IPS-NIHi11 (cell line): ENCODE measurements at regions not wholly inside any gene's neighbourhood (a gene's known extent, or its start where the extent isn't known, plus 50 kb on each side); places are given as distances from the start of the nearest gene placed in this dataset.
"Not testable (repeated sequence)": the region's sequence is repeated elsewhere in the genome, so short reads cannot be mapped to it uniquely, and the experiment has no call there.

Source experiments
- DNase-seq: peaks from one replicate; pipeline ENCODE4 v3.0.0; 2012; ENCODE audit warnings: mixed read lengths, low spot score

DNA sequence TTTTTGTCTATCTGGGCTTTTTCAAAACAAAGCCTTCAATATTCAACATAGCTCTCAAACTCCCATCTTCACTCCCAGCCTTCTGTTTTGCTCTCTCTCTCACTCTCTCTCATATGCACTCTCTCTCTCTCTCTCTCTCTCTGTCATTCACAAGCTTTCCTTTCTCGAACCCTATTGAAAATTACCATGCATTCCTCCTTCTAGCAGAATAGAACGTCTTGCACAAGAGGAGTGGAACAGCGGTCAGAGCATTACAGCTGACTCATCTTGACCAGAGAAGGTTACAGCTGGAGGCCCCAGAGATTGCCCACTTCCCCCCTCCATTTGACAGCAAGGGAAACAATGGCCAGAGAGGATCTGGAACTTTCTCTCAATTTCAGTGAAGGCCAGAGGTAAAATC is 51.0 kb upstream of the LIFR start:
- DNase-seq, result no peak

DNA sequence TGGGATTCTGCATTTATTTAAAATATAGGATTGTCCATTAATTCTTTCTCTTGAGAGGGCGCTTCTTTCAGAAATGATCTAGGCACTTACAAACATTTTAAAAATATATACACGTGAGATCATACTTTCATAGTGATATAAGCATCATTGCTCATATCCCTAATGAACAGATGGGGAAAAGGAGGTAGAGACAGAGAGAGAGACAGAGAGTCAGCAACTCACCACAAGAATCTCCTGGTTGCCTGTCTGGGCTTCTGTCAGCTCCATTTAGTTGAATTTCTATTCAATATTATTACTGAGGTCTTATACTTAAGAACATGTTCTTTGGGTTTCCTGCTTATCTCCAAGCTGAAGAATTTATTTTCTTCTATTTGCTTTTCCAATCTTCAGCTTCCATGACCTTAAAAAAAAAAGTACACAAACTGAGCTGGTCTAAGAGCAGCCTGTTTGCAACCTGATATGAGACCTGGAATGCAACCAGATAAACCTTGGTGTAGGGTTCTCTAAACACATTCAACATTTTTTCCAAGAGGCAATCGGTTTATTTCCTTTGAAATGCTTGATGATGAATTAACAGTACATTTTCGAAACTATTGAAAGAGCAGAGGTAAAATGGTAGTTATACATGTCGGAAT is 51.6 kb upstream of the LIFR start:
- DNase-seq, result peak; percentile 10

- DNase-seq, result no peak
Observed at GRCh38 chr5:38608874-38609273, 52.4 kb upstream of the LIFR start.

GRCh38 chr5:38612851-38613250 is 56.4 kb upstream of the LIFR start:
- DNase-seq, result no peak

- no peak for DNase-seq
Observed at GRCh38 chr5:38613490-38613889, 57.0 kb upstream of the LIFR start.

DNA sequence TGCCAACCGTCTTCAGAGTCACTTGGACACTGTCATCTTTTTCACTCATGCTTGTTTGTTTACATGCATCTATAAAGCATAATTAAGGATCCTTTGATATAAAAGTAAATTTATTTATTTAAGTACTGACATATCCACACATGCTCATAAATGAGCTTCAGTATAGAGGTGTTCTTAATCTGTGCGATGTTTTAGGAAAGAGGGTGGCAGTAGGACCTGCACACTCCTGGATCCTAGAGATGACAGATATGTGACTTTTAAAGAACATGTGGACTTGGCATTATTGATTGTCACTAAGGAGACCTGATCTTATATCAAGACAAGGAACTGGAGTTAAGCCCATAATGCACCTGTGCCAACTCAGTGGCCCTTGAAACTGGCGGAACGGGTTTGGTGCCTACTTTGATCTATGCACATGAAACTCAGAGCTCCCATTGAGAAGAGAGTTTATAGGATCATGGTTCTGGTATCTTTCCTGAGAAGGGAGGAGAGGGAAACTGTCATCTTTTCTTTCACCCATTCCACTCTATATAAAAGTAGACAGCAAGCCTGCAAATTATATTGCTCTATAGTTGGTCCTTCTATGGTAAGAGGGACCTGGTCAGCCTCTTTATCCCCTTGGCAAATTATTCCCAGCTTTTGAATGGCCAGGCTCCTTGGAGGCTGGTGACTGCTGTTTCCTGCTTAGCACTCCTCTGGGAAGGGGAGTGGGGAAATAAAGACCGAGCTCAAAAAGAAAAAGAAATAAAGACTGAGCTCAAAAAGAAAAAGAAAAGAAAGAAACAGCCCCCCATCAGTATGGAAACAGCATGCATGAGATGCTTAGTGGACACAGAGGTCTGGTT is 57.8 kb upstream of the LIFR start:
- DNase-seq, result peak; percentile 34

- DNase-seq, result no peak
Observed at GRCh38 chr5:38615042-38615441, 58.6 kb upstream of the LIFR start.

DNA sequence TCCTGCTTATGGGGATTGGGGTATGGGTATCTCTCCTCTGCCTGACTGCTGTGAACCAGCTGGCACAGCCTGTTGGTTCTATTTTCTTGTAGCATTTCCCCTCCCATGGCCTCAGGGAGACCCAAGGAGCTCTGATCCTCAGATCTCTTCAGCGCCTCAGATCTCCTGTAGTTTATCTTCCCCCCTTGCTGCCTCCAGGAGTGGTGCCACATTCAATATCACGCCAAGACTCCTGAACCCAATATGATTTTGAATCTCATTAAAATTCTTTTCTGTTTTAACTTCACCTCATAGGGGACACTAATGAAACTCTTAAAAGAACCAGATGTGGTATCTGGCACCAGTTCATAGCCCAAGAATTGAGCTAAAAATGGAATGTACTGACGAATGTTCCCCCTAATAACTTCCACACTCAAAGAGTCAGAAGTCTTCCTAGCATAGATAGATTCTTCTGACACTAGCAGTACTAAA is 59.6 kb upstream of the LIFR start:
- DNase-seq, result no peak

DNA sequence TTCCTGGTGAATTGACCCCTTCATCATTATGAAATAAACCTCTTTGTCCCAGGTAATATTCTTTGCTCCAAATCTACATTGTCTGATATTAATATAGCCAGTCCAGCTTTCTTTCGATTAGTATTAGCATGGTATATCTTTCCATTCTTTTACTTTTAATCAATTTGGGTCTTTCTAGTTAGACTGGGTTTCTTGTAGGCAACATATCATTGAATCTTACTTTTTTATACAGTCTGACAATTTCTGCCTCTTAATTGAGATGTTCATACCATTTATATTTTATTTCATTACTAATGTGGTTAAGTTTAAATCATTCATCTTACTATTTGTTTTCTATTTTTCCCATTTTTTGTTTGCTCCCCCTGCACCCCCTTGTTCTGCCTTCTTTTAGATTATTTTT is 61.7 kb upstream of the LIFR start:
- no peak for DNase-seq

- no peak for DNase-seq
Observed at GRCh38 chr5:38621331-38621730, 64.9 kb upstream of the LIFR start.

DNA sequence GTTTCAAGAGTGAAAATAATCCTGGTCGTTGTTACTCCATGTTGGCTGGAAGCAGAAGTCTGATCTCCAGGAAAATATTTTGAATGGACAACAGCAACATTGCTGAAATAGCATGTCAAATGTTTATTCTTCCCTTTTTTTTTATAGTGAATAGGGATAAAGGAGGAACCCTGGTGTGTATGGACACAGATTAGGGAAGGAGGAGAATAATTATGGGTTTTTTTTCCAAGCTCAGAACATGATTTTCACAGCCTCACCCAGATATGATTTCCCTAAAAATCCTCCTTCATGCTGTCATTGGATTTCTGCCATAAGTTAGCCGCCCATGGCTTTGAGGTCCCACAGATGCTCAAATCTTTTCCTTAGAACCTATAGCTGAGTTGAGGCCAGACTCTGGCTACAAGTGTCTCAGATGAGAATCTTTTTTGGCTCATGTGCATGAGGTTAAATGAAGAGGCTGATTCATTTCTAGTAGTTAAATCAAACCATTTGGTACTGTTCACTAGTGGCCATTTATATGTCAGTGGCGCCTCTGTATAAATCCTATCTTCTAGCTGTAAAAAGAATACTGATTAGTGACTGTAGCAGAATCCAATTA is 65.5 kb upstream of the LIFR start:
- no peak for DNase-seq

DNA sequence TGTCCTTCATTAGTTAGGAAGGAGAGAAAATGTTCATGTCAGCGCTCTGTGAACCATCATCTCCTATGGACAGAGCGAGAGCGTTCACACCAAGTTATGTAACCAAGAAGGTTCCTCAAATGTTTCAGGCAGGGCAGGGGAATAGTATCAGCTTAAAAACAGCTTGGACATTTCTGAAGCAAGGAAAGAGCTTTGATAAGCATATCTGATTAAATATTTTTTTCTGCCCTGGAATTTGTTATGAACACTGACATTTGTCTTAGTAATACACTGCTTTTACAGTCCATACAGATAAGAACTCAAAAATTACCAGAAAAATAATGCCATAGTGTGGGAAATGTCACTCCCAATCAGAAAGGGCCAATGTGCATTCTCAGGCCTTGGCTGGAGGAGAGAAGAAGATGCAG is 66.3 kb upstream of the LIFR start:
- no peak for DNase-seq

DNA sequence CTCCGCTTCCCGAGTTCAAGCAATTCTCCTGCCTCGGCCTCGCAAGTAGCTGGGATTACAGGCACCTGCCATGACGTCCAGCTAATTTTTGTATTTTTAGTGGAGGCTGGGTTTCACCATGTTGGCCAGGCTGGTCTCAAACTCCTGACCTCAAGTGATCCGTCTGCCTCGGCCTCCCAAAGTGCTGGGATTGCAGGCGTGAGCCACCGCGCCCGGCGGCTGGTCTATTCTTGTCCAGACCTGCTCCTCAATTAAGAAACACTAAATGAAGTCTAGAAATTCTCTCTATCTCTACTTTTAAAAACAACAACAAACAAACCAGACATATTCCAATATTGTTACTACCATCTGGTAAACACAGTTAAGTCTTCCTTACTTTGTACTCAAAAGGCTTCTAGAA is 68.1 kb upstream of the LIFR start:
- DNase-seq, result not testable (repeated sequence)

DNA sequence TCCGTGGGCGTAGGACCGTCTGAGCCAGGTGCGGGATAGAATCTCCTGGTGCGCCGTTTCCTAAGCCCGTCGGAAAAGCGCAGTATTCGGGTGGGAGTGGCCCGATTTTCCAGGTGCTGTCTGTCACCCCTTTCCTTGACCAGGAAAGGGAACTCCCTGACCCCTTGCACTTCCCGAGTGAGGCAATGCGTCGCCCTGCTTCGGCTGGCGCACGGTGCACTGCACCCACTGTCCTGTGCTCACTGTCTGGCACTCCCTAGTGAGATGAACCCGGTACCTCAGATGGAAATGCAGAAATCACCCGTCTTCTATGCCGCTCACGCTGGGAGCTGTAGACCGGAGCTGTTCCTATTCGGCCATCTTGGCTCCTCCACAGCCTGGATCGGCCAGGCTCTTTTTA is 74.9 kb upstream of the LIFR start:
- DNase-seq, result not testable (repeated sequence)

- DNase-seq, result no peak
Observed at GRCh38 chr5:38634568-38635369, 78.3 kb upstream of the LIFR start.

DNA sequence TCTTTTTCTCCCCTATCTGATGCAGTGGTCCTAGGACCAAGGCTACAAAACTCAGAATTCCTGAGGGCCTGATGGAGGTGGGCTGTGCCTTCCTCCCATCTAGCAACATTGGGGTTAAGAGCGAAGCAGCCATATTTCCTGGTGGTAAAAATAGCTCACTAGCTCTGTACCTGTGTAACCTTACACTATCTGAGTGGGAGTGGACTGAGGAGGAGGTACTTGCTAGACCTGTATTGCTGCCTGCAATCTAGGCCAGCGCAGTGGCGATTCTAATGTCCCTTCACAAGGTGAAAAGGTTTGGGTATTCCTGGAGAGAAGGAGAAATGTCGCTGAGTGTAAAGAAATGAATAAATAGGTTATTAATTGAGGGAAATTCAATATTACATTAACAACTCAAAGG is 80.2 kb upstream of the LIFR start:
- peak; percentile 31 for DNase-seq

GRCh38 chr5:38638656-38639055 is 82.2 kb upstream of the LIFR start:
- no peak for DNase-seq

GRCh38 chr5:38639377-38640358 is 83.2 kb upstream of the LIFR start:
- DNase-seq, result no peak

DNA sequence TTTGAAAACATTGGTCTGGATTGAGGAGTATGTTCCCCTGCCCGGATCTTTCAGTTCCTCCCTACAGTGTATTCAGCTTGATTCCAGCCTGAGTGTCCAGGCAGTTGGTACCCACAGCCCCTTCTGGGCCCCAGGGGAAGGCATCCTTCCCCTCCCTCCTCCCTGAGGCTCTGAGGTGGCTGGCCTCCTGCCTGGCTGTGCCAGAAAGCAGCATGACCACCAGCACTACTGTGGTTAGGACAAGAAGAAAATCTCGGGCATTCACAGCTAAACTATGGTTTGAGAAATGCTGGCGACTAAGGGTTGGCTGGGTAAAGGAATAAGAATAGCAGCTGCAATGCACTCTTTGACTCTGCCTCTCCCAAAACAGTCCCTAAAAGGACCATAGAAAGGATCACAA is 84.6 kb upstream of the LIFR start:
- DNase-seq, result no peak

DNA sequence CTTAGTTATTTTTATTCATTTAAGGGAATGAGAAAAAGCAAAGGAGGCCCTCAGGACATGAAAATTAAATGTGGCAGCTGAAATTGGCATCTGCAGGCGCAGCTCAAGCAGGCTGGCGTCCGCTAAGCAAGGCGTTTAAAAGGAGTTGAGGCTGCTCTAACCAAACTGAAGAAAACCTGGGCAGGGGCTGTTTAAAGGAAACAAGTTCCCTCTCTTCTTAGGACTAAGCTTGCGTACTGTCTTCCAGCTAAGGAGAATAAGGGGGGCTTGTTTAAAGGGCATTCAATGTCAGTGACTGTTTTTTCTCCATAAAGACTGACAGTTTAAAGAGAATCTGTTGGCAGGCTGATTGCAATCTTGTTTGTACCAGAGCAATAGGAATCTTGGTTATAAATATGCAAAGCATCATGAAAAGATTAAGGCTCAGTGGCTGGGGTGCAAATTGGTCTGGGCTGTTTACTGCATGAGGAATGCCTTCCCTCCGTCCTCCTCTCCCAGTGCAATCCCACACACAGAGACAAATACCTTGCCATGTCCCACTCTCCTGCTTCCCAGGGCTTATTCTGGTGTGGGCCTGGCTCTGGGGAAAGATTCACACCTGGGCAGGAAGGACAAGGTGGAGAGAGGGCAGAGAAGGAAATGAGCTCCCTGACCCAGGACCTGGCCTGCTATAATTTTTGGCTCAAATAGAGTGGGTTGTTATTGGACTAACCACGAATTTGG is 85.9 kb upstream of the LIFR start:
- no peak for DNase-seq
